Common myeloid progenitor, CD34-positive (primary cell): ENCODE measurements at regions not wholly inside any gene's neighbourhood (a gene's known extent, or its start where the extent isn't known, plus 50 kb on each side); places are given as distances from the start of the nearest gene placed in this dataset.

ENCODE experiments used
- CTCF ChIA-PET: fragments of 350-600 bp; sonication (Branson Sonifier 250); formaldehyde crosslinking; loops from one replicate; lab custom pipeline; 2021; ENCODE audit warnings: antibody characterized with exemption; lab: Charles Lee
- POLR2A ChIA-PET: fragments of 350-600 bp; sonication (Branson Sonifier 250); formaldehyde crosslinking; loops from one replicate; lab custom pipeline; 2021; ENCODE audit warnings: antibody characterized with exemption; lab: Charles Lee
- DNase-seq, 3 donors: peaks; one replicate each; pipeline versions ENCODE4 v3.0.0 to v3.0.0-alpha.2; 2013
- H3K27ac ChIP-seq, 2 experiments: 1 replicate in 1 of 2; 2 replicates in 1 of 2; pipeline ENCODE4 v1.7.0; 2013; ENCODE audit warnings: inconsistent platforms in 2 of 2, low read length in 2 of 2, mild to moderate bottlenecking in 2 of 2, low read depth in 1 of 2, moderate library complexity in 1 of 2; ENCODE audit not compliant: severe bottlenecking in 2 of 2, insufficient read depth in 1 of 2, poor library complexity in 1 of 2
- H3K27me3 ChIP-seq, 5 experiments: replicated peaks in 2 of 5; 1 replicate in 3 of 5; 2 replicates in 2 of 5; pipeline versions ENCODE4 v1.6.1 to v1.7.0; 2013; ENCODE audit warnings: low read length in 4 of 5, mild to moderate bottlenecking in 2 of 5, moderate library complexity in 2 of 5, inconsistent platforms in 1 of 5; ENCODE audit not compliant: insufficient read depth in 5 of 5, control insufficient read depth in 4 of 5
- H3K36me3 ChIP-seq, 4 experiments: 1 replicate in 2 of 4; 2 replicates in 2 of 4; pipeline versions ENCODE4 v1.6.1 to v1.7.0; 2013; ENCODE audit warnings: low read length in 3 of 4, control low read depth in 1 of 4, mild to moderate bottlenecking in 1 of 4; ENCODE audit not compliant: control insufficient read depth in 4 of 4, insufficient read depth in 4 of 4
- H3K4me1 ChIP-seq, 4 experiments: 1 replicate in 3 of 4; 2 replicates in 1 of 4; pipeline versions ENCODE4 v1.6.1 to v1.7.1; 2013; ENCODE audit warnings: low read length in 3 of 4, mild to moderate bottlenecking in 3 of 4, control low read depth in 1 of 4, inconsistent platforms in 1 of 4, moderate library complexity in 1 of 4; ENCODE audit not compliant: control insufficient read depth in 4 of 4, insufficient read depth in 4 of 4; ENCODE audit errors: control extremely low read depth in 1 of 4
- H3K4me3 ChIP-seq, 7 experiments: 1 replicate in 4 of 7; 2 replicates in 3 of 7; pipeline versions ENCODE4 v1.5.1 to v1.7.0; 2013; ENCODE audit warnings: mild to moderate bottlenecking in 7 of 7, low read length in 6 of 7, moderate library complexity in 6 of 7, inconsistent platforms in 2 of 7, low read depth in 2 of 7, control low read depth in 1 of 7; ENCODE audit not compliant: insufficient read depth in 4 of 7, control insufficient read depth in 1 of 7; ENCODE audit errors: extremely low read depth in 1 of 7
- H3K9me3 ChIP-seq, 5 experiments: 1 replicate in 4 of 5; 2 replicates in 1 of 5; pipeline versions ENCODE4 v1.6.1 to v1.7.1; 2013; ENCODE audit warnings: low read length in 4 of 5, mild to moderate bottlenecking in 2 of 5, inconsistent platforms in 1 of 5, low read depth in 1 of 5, moderate library complexity in 1 of 5; ENCODE audit not compliant: control insufficient read depth in 4 of 5, insufficient read depth in 2 of 5; ENCODE audit errors: control extremely low read depth in 1 of 5
- WGBS: methylation state at CpG from one replicate; pipeline ENCODE4 v1.1.5; 2013; ENCODE audit not compliant: insufficient coverage; 5-methylcytosine and 5-hydroxymethylcytosine counted together

GRCh38 chr16:54473226-54473993, 186.8 kb upstream of the IRX3 start:
- no peak for DNase-seq
- 96% methylated on average over 7 of the region's 8 CpGs for WGBS
- H3K9me3 ChIP-seq, result peaks cover 0 to 2% (median 0%) of the 10 kb centered on the region in 5 experiments

GRCh38 chr16:54467398-54467797, 180.8 kb upstream of the IRX3 start:
- ChIA-PET CTCF (no interaction called here), POLR2A (no interaction called here)
- DNase-seq, result no peak
- peaks cover 0 to 19% (median 4%) of the 10 kb centered on the region in 5 experiments for H3K27me3 ChIP-seq
- no peak overlapping the region for H3K27ac ChIP-seq
- H3K9me3 ChIP-seq, result peaks cover 0 to 24% (median 5%) of the 10 kb centered on the region in 5 experiments
- H3K36me3 ChIP-seq, result no peaks in the 10 kb centered on the region
- H3K4me3 ChIP-seq, result no peak overlapping the region
- H3K4me1 ChIP-seq, result no peaks in the 10 kb centered on the region
- WGBS, result 100% methylated on average over 1 of the region's 2 CpGs

More at GRCh38 chr16:54473226-54473993, 186.8 kb upstream of the IRX3 start:
- ChIA-PET CTCF (no interaction called here), POLR2A (no interaction called here)
- no peaks in the 10 kb centered on the region for H3K36me3 ChIP-seq
- peaks cover 0 to 14% (median 2%) of the 10 kb centered on the region in 5 experiments for H3K27me3 ChIP-seq
- H3K4me1 ChIP-seq, result no peaks in the 10 kb centered on the region
- no peak overlapping the region for H3K4me3 ChIP-seq
- no peak overlapping the region for H3K27ac ChIP-seq

GRCh38 chr16:54466233-54466632, 179.6 kb upstream of the IRX3 start:
- Histone ChIP-seq H3K27me3 (peaks cover 0 to 19% (median 4%) of the 10 kb centered on the region in 5 experiments), H3K4me1 (no peaks in the 10 kb centered on the region), H3K9me3 (peaks cover 0 to 24% (median 5%) of the 10 kb centered on the region in 5 experiments), H3K4me3 (no peak overlapping the region), H3K27ac (no peak overlapping the region), H3K36me3 (no peaks in the 10 kb centered on the region)
- POLR2A ChIA-PET, result no interaction called here
- DNase-seq, result no peak
- WGBS, result 100% methylated on average over 3 of the region's 3 CpGs
- CTCF ChIA-PET, result no interaction called here

DNA sequence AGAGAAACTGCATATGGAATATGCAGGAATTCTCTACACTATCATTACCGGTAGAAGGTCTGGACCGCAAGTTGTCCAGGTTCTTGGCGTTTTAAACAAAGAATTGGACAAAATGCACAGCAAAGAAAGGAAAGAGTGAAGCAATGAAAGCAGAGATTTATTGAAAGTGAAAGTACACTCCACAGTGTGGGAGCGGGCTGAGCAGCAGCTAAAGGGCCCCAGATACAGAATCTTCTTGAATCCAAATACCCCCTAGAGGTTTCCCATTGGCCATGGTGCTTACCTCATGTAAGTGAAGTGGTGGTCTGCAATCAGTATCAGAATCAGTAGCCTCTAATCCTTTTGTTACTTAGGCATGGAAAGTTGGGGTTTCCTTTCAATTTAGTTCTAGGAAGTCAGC, 178.5 kb upstream of the IRX3 start:
- peaks cover 0 to 24% (median 5%) of the 10 kb centered on the region in 5 experiments for H3K9me3 ChIP-seq
- no peak overlapping the region for H3K4me3 ChIP-seq
- no peak for DNase-seq
- POLR2A ChIA-PET, result no interaction called here
- no peaks in the 10 kb centered on the region for H3K4me1 ChIP-seq
- WGBS, result 95% methylated on average over 4 of the region's 4 CpGs
- CTCF ChIA-PET, result interaction anchor here (0.7 kb wide), 1 partner anchor 223 kb away, joined by 3 read pairs; no protein-coding TSS in a partner anchor
- peaks cover 0 to 22% (median 7%) of the 10 kb centered on the region in 5 experiments for H3K27me3 ChIP-seq
- no peaks in the 10 kb centered on the region for H3K36me3 ChIP-seq
- no peak overlapping the region for H3K27ac ChIP-seq

- no CpG with 5 or more reads among the region's 2 CpGs for WGBS
- ChIA-PET CTCF (no interaction called here), POLR2A (no interaction called here)
- Histone ChIP-seq H3K27ac (no peak overlapping the region), H3K9me3 (peaks cover 0 to 24% (median 5%) of the 10 kb centered on the region in 5 experiments), H3K4me3 (no peak overlapping the region), H3K4me1 (no peaks in the 10 kb centered on the region), H3K27me3 (peaks cover 0 to 32% (median 6%) of the 10 kb centered on the region in 5 experiments), H3K36me3 (no peaks in the 10 kb centered on the region)
- DNase-seq, result no peak
These were observed 176.2 kb upstream of the IRX3 start for GRCh38 chr16:54462771-54463170.

GRCh38 chr16:54462151-54462651, 175.6 kb upstream of the IRX3 start:
- H3K4me1 ChIP-seq, result no peaks in the 10 kb centered on the region
- H3K36me3 ChIP-seq, result no peaks in the 10 kb centered on the region
- H3K9me3 ChIP-seq, result peaks cover 0 to 24% (median 5%) of the 10 kb centered on the region in 5 experiments
- ChIA-PET POLR2A (no interaction called here), CTCF (no interaction called here)
- WGBS, result no CpG with 5 or more reads among the region's 2 CpGs
- no peak overlapping the region for H3K4me3 ChIP-seq
- DNase-seq, result no peak
- peaks cover 0 to 37% (median 6%) of the 10 kb centered on the region in 5 experiments for H3K27me3 ChIP-seq
- H3K27ac ChIP-seq, result no peak overlapping the region

DNA sequence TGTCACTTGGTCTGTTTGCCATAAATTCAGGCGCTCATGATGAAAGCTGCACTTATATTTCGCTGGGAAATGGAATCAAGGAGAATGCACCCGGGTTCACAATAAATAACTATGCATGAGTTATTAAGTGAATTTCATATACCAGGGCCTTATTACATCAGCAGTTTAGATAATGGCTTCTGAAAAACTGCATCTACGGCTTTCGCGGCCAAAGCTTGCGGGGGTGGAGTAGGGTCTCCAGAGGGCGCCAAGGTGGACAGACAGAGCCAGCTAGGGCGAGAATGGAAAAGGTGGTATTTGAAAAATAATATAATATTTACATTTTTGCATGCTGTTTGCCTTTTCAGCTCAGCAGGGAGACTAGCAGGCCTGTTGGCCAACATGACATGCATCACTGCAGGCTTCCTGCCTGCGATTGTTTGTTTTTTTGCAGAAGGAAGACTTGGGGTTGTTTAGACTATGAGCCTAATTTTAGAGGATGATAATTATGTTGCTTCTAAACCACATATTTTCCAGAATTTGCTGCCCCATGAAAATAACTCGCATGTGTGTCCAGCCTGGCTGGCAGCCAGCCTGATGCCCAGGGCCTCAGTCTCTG, 173.8 kb upstream of the IRX3 start:
- CTCF ChIA-PET, result interaction anchor here (1.5 kb wide), 1 partner anchor 11 kb away, joined by 4 read pairs; no protein-coding TSS in a partner anchor
- Histone ChIP-seq H3K27ac (no peak overlapping the region), H3K9me3 (peaks cover 0 to 21% (median 5%) of the 10 kb centered on the region in 5 experiments), H3K4me3 (no peak overlapping the region), H3K36me3 (no peaks in the 10 kb centered on the region), H3K27me3 (peaks cover 0 to 49% (median 7%) of the 10 kb centered on the region in 5 experiments), H3K4me1 (no peaks in the 10 kb centered on the region)
- POLR2A ChIA-PET, result no interaction called here
- no peak for DNase-seq
- WGBS, result 92% methylated on average over 7 of the region's 11 CpGs
